ENCODE measurements at regions not wholly inside any gene's neighbourhood (a gene's known extent, or its start where the extent isn't known, plus 50 kb on each side); places are given as distances from the start of the nearest gene placed in this dataset.
"Not testable (repeated sequence)": the region's sequence is repeated elsewhere in the genome, so short reads cannot be mapped to it uniquely, and the experiment has no call there.

GRCh38 chr5:153939101-153939500, 99.6 kb downstream of the FAM114A2 start:
- H3K36me3 ChIP-seq (ENCODE audit: control insufficient read depth in 5 of 5, insufficient read depth in 5 of 5, low read length in 5 of 5) = no peaks in the 10 kb centered on the region
- H3K4me1 ChIP-seq (ENCODE audit: control insufficient read depth in 5 of 5, insufficient read depth in 5 of 5, low read length in 5 of 5) = no peaks in the 10 kb centered on the region
- no peak overlapping the region for H3K27ac ChIP-seq (ENCODE audit: low read depth, low read length)
- H3K27me3 ChIP-seq (ENCODE audit: control insufficient read depth in 5 of 5, insufficient read depth in 4 of 5, low read length in 5 of 5) = no peaks in the 10 kb centered on the region
- H3K9me3 ChIP-seq (ENCODE audit: control insufficient read depth in 5 of 5, low read length in 5 of 5) = peaks cover 14 to 57% (median 48%) of the 10 kb centered on the region in 5 donors
- no peak overlapping the region for H3K9ac ChIP-seq (ENCODE audit: low read length in 5 of 5)
- H3K4me3 ChIP-seq (ENCODE audit: low read depth in 1 of 5, low read length in 5 of 5) = no peak overlapping the region

- Histone ChIP-seq H3K4me1 (ENCODE audit: control insufficient read depth in 5 of 5, insufficient read depth in 5 of 5, low read length in 5 of 5) (no peaks in the 10 kb centered on the region), H3K9me3 (ENCODE audit: control insufficient read depth in 5 of 5, low read length in 5 of 5) (peaks cover 14 to 59% (median 48%) of the 10 kb centered on the region in 5 donors)
Measured at GRCh38 chr5:153938191-153938842, 100.4 kb downstream of the FAM114A2 start.

GRCh38 chr5:153937661-153938060, 101.0 kb downstream of the FAM114A2 start:
- H3K27me3 ChIP-seq (ENCODE audit: control insufficient read depth in 5 of 5, insufficient read depth in 4 of 5, low read length in 5 of 5) = no peaks in the 10 kb centered on the region
- H3K4me3 ChIP-seq (ENCODE audit: low read depth in 1 of 5, low read length in 5 of 5) = no peak overlapping the region
- no peaks in the 10 kb centered on the region for H3K4me1 ChIP-seq (ENCODE audit: control insufficient read depth in 5 of 5, insufficient read depth in 5 of 5, low read length in 5 of 5)
- H3K9ac ChIP-seq (ENCODE audit: low read length in 5 of 5) = no peak overlapping the region
- H3K36me3 ChIP-seq (ENCODE audit: control insufficient read depth in 5 of 5, insufficient read depth in 5 of 5, low read length in 5 of 5) = no peaks in the 10 kb centered on the region
- H3K27ac ChIP-seq (ENCODE audit: low read depth, low read length) = no peak overlapping the region
- H3K9me3 ChIP-seq (ENCODE audit: control insufficient read depth in 5 of 5, low read length in 5 of 5) = peaks cover 14 to 59% (median 48%) of the 10 kb centered on the region in 5 donors

More at GRCh38 chr5:153938191-153938842, 100.4 kb downstream of the FAM114A2 start:
- H3K27me3 ChIP-seq (ENCODE audit: control insufficient read depth in 5 of 5, insufficient read depth in 4 of 5, low read length in 5 of 5) = no peaks in the 10 kb centered on the region
- H3K4me3 ChIP-seq (ENCODE audit: low read depth in 1 of 5, low read length in 5 of 5) = no peak overlapping the region
- H3K9ac ChIP-seq (ENCODE audit: low read length in 5 of 5) = no peak overlapping the region
- H3K27ac ChIP-seq (ENCODE audit: low read depth, low read length) = no peak overlapping the region
- no peaks in the 10 kb centered on the region for H3K36me3 ChIP-seq (ENCODE audit: control insufficient read depth in 5 of 5, insufficient read depth in 5 of 5, low read length in 5 of 5)

- not testable (repeated sequence) for H3K4me1 ChIP-seq (ENCODE audit: control insufficient read depth in 5 of 5, insufficient read depth in 5 of 5, low read length in 5 of 5); H3K27ac ChIP-seq (ENCODE audit: low read depth, low read length); H3K27me3 ChIP-seq (ENCODE audit: control insufficient read depth in 5 of 5, insufficient read depth in 4 of 5, low read length in 5 of 5); H3K4me3 ChIP-seq (ENCODE audit: low read depth in 1 of 5, low read length in 5 of 5); H3K9ac ChIP-seq (ENCODE audit: low read length in 5 of 5); H3K36me3 ChIP-seq (ENCODE audit: control insufficient read depth in 5 of 5, insufficient read depth in 5 of 5, low read length in 5 of 5)
- peaks cover 4 to 36% (median 30%) of the 10 kb centered on the region in 5 donors for H3K9me3 ChIP-seq (ENCODE audit: control insufficient read depth in 5 of 5, low read length in 5 of 5)
Measured at GRCh38 chr5:153935151-153935550, 103.6 kb downstream of the FAM114A2 start.

GRCh38 chr5:153926201-153926600, 112.5 kb downstream of the FAM114A2 start:
- H3K9ac ChIP-seq (ENCODE audit: low read length in 5 of 5) = no peak overlapping the region
- H3K4me1 ChIP-seq (ENCODE audit: control insufficient read depth in 5 of 5, insufficient read depth in 5 of 5, low read length in 5 of 5) = no peaks in the 10 kb centered on the region
- H3K9me3 ChIP-seq (ENCODE audit: control insufficient read depth in 5 of 5, low read length in 5 of 5) = peaks cover 0 to 3% (median 0%) of the 10 kb centered on the region in 5 donors
- H3K4me3 ChIP-seq (ENCODE audit: low read depth in 1 of 5, low read length in 5 of 5) = no peak overlapping the region
- no peaks in the 10 kb centered on the region for H3K36me3 ChIP-seq (ENCODE audit: control insufficient read depth in 5 of 5, insufficient read depth in 5 of 5, low read length in 5 of 5)
- H3K27ac ChIP-seq (ENCODE audit: low read depth, low read length) = no peak overlapping the region
- no peaks in the 10 kb centered on the region for H3K27me3 ChIP-seq (ENCODE audit: control insufficient read depth in 5 of 5, insufficient read depth in 4 of 5, low read length in 5 of 5)

- no peaks in the 10 kb centered on the region for H3K36me3 ChIP-seq (ENCODE audit: control insufficient read depth in 5 of 5, insufficient read depth in 5 of 5, low read length in 5 of 5)
- H3K27ac ChIP-seq (ENCODE audit: low read depth, low read length) = no peak overlapping the region
- H3K4me1 ChIP-seq (ENCODE audit: control insufficient read depth in 5 of 5, insufficient read depth in 5 of 5, low read length in 5 of 5) = no peaks in the 10 kb centered on the region
- H3K9me3 ChIP-seq (ENCODE audit: control insufficient read depth in 5 of 5, low read length in 5 of 5) = no peaks in the 10 kb centered on the region
- no peak overlapping the region for H3K4me3 ChIP-seq (ENCODE audit: low read depth in 1 of 5, low read length in 5 of 5)
- H3K9ac ChIP-seq (ENCODE audit: low read length in 5 of 5) = no peak overlapping the region
- no peaks in the 10 kb centered on the region for H3K27me3 ChIP-seq (ENCODE audit: control insufficient read depth in 5 of 5, insufficient read depth in 4 of 5, low read length in 5 of 5)
Measured at GRCh38 chr5:153919161-153919560, 119.5 kb downstream of the FAM114A2 start.

- Histone ChIP-seq H3K4me1 (ENCODE audit: control insufficient read depth in 5 of 5, insufficient read depth in 5 of 5, low read length in 5 of 5) (no peaks in the 10 kb centered on the region), H3K9me3 (ENCODE audit: control insufficient read depth in 5 of 5, low read length in 5 of 5) (no peaks in the 10 kb centered on the region), H3K27me3 (ENCODE audit: control insufficient read depth in 5 of 5, insufficient read depth in 4 of 5, low read length in 5 of 5) (no peaks in the 10 kb centered on the region), H3K4me3 (ENCODE audit: low read depth in 1 of 5, low read length in 5 of 5) (no peak overlapping the region), H3K9ac (ENCODE audit: low read length in 5 of 5) (no peak overlapping the region), H3K36me3 (ENCODE audit: control insufficient read depth in 5 of 5, insufficient read depth in 5 of 5, low read length in 5 of 5) (no peaks in the 10 kb centered on the region), H3K27ac (ENCODE audit: low read depth, low read length) (no peak overlapping the region)
Measured at GRCh38 chr5:153907170-153907775, 131.4 kb downstream of the FAM114A2 start.

GRCh38 chr5:153905219-153905618, 133.5 kb downstream of the FAM114A2 start:
- H3K4me1 ChIP-seq (ENCODE audit: control insufficient read depth in 5 of 5, insufficient read depth in 5 of 5, low read length in 5 of 5) = no peaks in the 10 kb centered on the region
- H3K9me3 ChIP-seq (ENCODE audit: control insufficient read depth in 5 of 5, low read length in 5 of 5) = no peaks in the 10 kb centered on the region
- H3K27ac ChIP-seq (ENCODE audit: low read depth, low read length) = no peak overlapping the region
- H3K27me3 ChIP-seq (ENCODE audit: control insufficient read depth in 5 of 5, insufficient read depth in 4 of 5, low read length in 5 of 5) = no peaks in the 10 kb centered on the region
- no peaks in the 10 kb centered on the region for H3K36me3 ChIP-seq (ENCODE audit: control insufficient read depth in 5 of 5, insufficient read depth in 5 of 5, low read length in 5 of 5)
- no peak overlapping the region for H3K9ac ChIP-seq (ENCODE audit: low read length in 5 of 5)
- no peak overlapping the region for H3K4me3 ChIP-seq (ENCODE audit: low read depth in 1 of 5, low read length in 5 of 5)

- Histone ChIP-seq H3K36me3 (ENCODE audit: control insufficient read depth in 5 of 5, insufficient read depth in 5 of 5, low read length in 5 of 5) (no peaks in the 10 kb centered on the region), H3K27me3 (ENCODE audit: control insufficient read depth in 5 of 5, insufficient read depth in 4 of 5, low read length in 5 of 5) (no peaks in the 10 kb centered on the region), H3K9me3 (ENCODE audit: control insufficient read depth in 5 of 5, low read length in 5 of 5) (no peaks in the 10 kb centered on the region), H3K27ac (ENCODE audit: low read depth, low read length) (no peak overlapping the region), H3K9ac (ENCODE audit: low read length in 5 of 5) (no peak overlapping the region), H3K4me1 (ENCODE audit: control insufficient read depth in 5 of 5, insufficient read depth in 5 of 5, low read length in 5 of 5) (no peaks in the 10 kb centered on the region), H3K4me3 (ENCODE audit: low read depth in 1 of 5, low read length in 5 of 5) (no peak overlapping the region)
Measured at GRCh38 chr5:153903321-153903720, 135.4 kb downstream of the FAM114A2 start.

GRCh38 chr5:153902016-153902415, 136.7 kb downstream of the FAM114A2 start:
- H3K27ac ChIP-seq (ENCODE audit: low read depth, low read length) = no peak overlapping the region
- H3K36me3 ChIP-seq (ENCODE audit: control insufficient read depth in 5 of 5, insufficient read depth in 5 of 5, low read length in 5 of 5) = no peaks in the 10 kb centered on the region
- no peaks in the 10 kb centered on the region for H3K27me3 ChIP-seq (ENCODE audit: control insufficient read depth in 5 of 5, insufficient read depth in 4 of 5, low read length in 5 of 5)
- no peak overlapping the region for H3K9ac ChIP-seq (ENCODE audit: low read length in 5 of 5)
- no peaks in the 10 kb centered on the region for H3K4me1 ChIP-seq (ENCODE audit: control insufficient read depth in 5 of 5, insufficient read depth in 5 of 5, low read length in 5 of 5)
- H3K9me3 ChIP-seq (ENCODE audit: control insufficient read depth in 5 of 5, low read length in 5 of 5) = no peaks in the 10 kb centered on the region
- H3K4me3 ChIP-seq (ENCODE audit: low read depth in 1 of 5, low read length in 5 of 5) = no peak overlapping the region
